ENCODE measurements at regions not wholly inside any gene's neighbourhood (a gene's known extent, or its start where the extent isn't known, plus 50 kb on each side); places are given as distances from the start of the nearest gene placed in this dataset.

DNA sequence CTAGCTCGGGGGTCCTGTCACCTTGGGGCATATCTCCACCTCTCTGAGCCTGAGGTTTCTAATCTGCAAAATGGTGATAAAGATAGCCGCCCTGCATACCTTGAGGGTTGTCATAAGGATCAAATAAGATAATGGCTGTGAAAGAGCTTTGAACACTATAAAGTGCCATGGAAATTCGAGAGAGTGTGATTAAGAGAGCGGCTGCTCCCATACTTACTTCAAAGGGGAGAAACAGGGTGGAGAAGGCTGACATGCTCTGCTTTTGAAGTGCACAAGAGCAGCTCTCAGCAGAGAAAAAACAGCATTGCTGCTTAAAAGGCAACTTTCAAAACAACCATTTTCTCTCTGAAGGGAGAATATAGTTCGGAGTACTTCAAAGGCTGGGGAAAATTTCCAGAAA lies 529.2 kb downstream of the EPHB1 start:
- Histone ChIP-seq H3K4me1 (0 out of 2 replicates have a peak, but pooled peaks cover 3% of the 10 kb centered on the region), H3K9me3 (no peaks in the 10 kb centered on the region), H3K36me3 (ENCODE audit: control insufficient read depth, insufficient read depth, low read length) (no peaks in the 10 kb centered on the region), H3K27me3 (replicated peaks; ENCODE audit: control insufficient read depth, insufficient read depth, low read length) (no peaks in the 10 kb centered on the region), H3K4me3 (ENCODE audit: low read depth, low read length) (no peak overlapping the region)
- DNase-seq = no peak
- H3K4me3 Mint-ChIP-seq (ENCODE audit: unreplicated experiment) = peak overlapping the region; percentile 31
- TF ChIP-seq, protein P1, sequence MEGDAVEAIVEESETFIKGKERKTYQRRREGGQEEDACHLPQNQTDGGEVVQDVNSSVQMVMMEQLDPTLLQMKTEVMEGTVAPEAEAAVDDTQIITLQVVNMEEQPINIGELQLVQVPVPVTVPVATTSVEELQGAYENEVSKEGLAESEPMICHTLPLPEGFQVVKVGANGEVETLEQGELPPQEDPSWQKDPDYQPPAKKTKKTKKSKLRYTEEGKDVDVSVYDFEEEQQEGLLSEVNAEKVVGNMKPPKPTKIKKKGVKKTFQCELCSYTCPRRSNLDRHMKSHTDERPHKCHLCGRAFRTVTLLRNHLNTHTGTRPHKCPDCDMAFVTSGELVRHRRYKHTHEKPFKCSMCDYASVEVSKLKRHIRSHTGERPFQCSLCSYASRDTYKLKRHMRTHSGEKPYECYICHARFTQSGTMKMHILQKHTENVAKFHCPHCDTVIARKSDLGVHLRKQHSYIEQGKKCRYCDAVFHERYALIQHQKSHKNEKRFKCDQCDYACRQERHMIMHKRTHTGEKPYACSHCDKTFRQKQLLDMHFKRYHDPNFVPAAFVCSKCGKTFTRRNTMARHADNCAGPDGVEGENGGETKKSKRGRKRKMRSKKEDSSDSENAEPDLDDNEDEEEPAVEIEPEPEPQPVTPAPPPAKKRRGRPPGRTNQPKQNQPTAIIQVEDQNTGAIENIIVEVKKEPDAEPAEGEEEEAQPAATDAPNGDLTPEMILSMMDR (IDR thresholded peaks at IDR 0.05; ENCODE audit: insufficient read depth in 1 of 2, low read depth in 1 of 2, low read length in 1 of 2, severe bottlenecking in 1 of 2, unreplicated experiment in 1 of 2) = no peak
- peaks cover 2% of the 10 kb centered on the region for H3K27me3 Mint-ChIP-seq (ENCODE audit: insufficient read depth, unreplicated experiment)
- H3K4me1 Mint-ChIP-seq (ENCODE audit: low read depth, unreplicated experiment) = peaks cover 12% of the 10 kb centered on the region
- H3K27ac Mint-ChIP-seq (ENCODE audit: unreplicated experiment) = no peak overlapping the region
- no peaks in the 10 kb centered on the region for H3K36me3 Mint-ChIP-seq (ENCODE audit: insufficient read depth, unreplicated experiment)
- no TSS peak for BruUV-seq (replicated peaks)
- ChIA-PET POLR2A (no interaction called here), CTCF (no interaction called here)
- intact Hi-C loops (cut with micrococcal nuclease; ENCODE audit: unreplicated experiment) = no loop called here
- no peaks in the 10 kb centered on the region for H3K9me3 Mint-ChIP-seq (ENCODE audit: unreplicated experiment)

DNA sequence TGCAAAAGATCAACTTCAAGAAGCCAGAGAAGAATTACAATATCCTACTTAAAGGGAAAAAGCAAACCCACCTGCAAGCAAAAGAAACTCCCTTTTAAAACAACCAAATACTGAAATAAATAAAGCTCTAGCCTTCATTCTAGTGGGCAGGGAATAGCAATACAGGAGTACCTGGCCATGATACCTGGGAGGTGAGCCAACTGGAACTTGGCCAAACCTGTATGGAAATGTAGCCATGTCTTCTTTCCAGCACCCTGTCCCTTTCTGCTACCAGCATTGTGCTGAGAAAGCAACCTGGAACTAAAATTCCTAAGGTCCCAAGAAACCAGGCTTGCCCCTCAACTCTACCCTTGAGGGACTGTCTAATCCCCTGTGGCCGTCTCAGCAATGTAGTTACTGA lies 530.0 kb downstream of the EPHB1 start:
- Histone ChIP-seq H3K36me3 (ENCODE audit: control insufficient read depth, insufficient read depth, low read length) (no peaks in the 10 kb centered on the region), H3K4me3 (ENCODE audit: low read depth, low read length) (no peak overlapping the region), H3K4me1 (0 out of 2 replicates have a peak, but pooled peaks cover 3% of the 10 kb centered on the region), H3K27me3 (replicated peaks; ENCODE audit: control insufficient read depth, insufficient read depth, low read length) (no peaks in the 10 kb centered on the region), H3K9me3 (no peaks in the 10 kb centered on the region)
- BruUV-seq (replicated peaks) = no TSS peak
- TF ChIP-seq, protein P1 (IDR thresholded peaks at IDR 0.05; ENCODE audit: insufficient read depth in 1 of 2, low read depth in 1 of 2, low read length in 1 of 2, severe bottlenecking in 1 of 2, unreplicated experiment in 1 of 2) = no peak
- peaks cover 2% of the 10 kb centered on the region for H3K27me3 Mint-ChIP-seq (ENCODE audit: insufficient read depth, unreplicated experiment)
- peaks cover 12% of the 10 kb centered on the region for H3K4me1 Mint-ChIP-seq (ENCODE audit: low read depth, unreplicated experiment)
- H3K36me3 Mint-ChIP-seq (ENCODE audit: insufficient read depth, unreplicated experiment) = no peaks in the 10 kb centered on the region
- no peak overlapping the region for H3K4me3 Mint-ChIP-seq (ENCODE audit: unreplicated experiment)
- ChIA-PET CTCF (no interaction called here), POLR2A (interaction anchor here (0.9 kb wide), 1 partner anchor 282 kb away, joined by 3 read pairs; no protein-coding TSS in a partner anchor)
- intact Hi-C loops (cut with micrococcal nuclease; ENCODE audit: unreplicated experiment) = no loop called here
- no peak for DNase-seq
- no peaks in the 10 kb centered on the region for H3K9me3 Mint-ChIP-seq (ENCODE audit: unreplicated experiment)
- H3K27ac Mint-ChIP-seq (ENCODE audit: unreplicated experiment) = no peak overlapping the region

DNA sequence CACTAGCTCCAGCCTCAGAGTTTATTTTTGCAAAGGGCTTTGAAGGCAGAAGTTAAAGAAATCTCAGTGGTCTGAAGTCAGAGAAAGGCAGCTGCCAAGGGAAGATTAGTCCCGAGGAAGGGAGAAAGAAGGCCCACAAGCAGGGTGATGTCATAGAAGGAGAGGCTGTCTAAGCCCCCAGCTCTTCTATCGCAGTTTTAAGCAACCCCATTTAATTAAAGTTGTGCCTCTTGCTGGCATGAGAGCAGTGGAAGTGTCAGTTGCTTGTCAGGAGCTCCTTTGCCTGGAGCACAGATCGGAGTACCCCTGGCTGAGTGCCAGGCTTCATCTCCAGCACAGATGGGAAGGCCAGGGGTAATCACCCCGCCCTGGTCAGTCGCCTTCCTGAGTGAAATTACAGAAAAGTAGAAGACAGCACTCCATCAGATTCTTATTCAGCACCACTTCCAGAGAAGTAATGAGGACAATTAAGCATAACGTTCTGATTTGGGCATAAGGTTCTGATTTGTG lies 530.7 kb downstream of the EPHB1 start:
- CTCF ChIA-PET = no interaction called here
- TF ChIP-seq, protein P1 (IDR thresholded peaks at IDR 0.05; ENCODE audit: insufficient read depth in 1 of 2, low read depth in 1 of 2, low read length in 1 of 2, severe bottlenecking in 1 of 2, unreplicated experiment in 1 of 2) = no peak
- no peak overlapping the region for H3K4me3 ChIP-seq (ENCODE audit: low read depth, low read length)
- H3K4me1 ChIP-seq = 0 out of 2 replicates have a peak, but pooled peaks cover 3% of the 10 kb centered on the region
- Mint-ChIP-seq H3K9me3 (ENCODE audit: unreplicated experiment) (no peaks in the 10 kb centered on the region), H3K27ac (ENCODE audit: unreplicated experiment) (no peak overlapping the region), H3K4me1 (ENCODE audit: low read depth, unreplicated experiment) (peaks cover 12% of the 10 kb centered on the region), H3K27me3 (ENCODE audit: insufficient read depth, unreplicated experiment) (peaks cover 5% of the 10 kb centered on the region), H3K4me3 (ENCODE audit: unreplicated experiment) (no peak overlapping the region), H3K36me3 (ENCODE audit: insufficient read depth, unreplicated experiment) (no peaks in the 10 kb centered on the region)
- intact Hi-C loops (cut with micrococcal nuclease; ENCODE audit: unreplicated experiment) = no loop called here
- no peaks in the 10 kb centered on the region for H3K36me3 ChIP-seq (ENCODE audit: control insufficient read depth, insufficient read depth, low read length)
- DNase-seq = no peak
- no TSS peak for BruUV-seq (replicated peaks)
- no peaks in the 10 kb centered on the region for H3K9me3 ChIP-seq
- POLR2A ChIA-PET = interaction anchor here (0.9 kb wide), 1 partner anchor 283 kb away, joined by 3 read pairs; no protein-coding TSS in a partner anchor
- no peaks in the 10 kb centered on the region for H3K27me3 ChIP-seq (replicated peaks; ENCODE audit: control insufficient read depth, insufficient read depth, low read length)

Measured in Caco-2 (cell line).